ENCODE measurements at regions not wholly inside any gene's neighbourhood (a gene's known extent, or its start where the extent isn't known, plus 50 kb on each side); places are given as distances from the start of the nearest gene placed in this dataset.

DNA sequence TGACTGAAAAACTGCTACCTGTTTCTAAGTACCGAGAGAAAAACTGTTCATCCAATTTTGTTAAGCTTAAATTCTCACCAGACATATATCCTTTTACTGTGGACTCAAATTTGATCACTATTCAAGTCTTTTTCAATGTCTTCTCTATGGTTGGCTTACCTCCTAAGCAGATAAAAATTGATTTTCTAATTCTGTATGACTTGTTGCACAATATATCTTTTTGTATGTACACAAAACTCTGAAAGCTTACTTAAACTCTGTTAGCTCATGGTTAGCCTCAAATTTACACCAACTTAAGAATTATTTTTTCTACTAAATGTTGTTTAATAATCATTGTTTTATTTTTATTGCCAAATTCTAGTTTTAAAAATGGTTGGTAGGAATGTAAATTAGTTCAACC lies 715.4 kb downstream of the LTN1 start:
- Histone ChIP-seq H3K27ac (no peak overlapping the region), H3K4me3 (no peak overlapping the region)
- in situ Hi-C loops (cut with MboI; ENCODE audit: low pct_unique_long_range_greater_than_20kb in 2 of 9, low sequenced_read_pairs in 9 of 9, unreplicated experiment in 9 of 9) = no loop called here

DNA sequence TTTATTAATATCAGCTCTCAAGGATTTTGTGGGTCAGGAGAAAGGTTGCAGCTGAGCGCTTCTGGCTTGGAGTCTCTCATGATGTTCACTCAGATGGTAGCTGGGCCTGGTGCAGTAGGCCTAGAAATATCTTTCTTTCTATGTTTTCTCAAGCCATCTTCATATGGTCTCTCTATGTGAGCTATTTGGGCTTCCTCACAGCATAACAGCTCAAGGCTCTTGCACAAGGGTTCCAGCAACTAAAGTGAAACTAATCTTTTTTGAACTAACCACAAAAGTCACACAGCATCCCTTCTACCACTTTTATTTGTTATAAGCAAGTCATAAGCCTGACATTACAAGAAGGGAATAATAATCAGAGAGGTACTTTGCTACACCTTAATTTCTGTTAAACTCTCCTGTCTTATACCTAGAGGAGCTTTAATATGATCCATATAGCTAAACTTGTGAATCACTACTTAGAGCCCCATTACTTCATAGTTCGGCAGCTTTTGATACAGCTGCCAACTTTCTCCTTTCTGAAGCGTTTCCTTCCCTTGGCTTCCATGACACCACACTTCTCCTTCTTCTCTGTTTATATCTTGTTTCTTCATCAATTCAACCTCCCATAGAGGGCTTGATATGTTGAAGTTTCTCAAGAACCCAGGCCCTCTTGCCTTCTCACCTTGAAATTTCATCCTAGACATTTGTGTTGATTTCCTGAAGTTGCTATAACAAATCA lies 720.2 kb downstream of the LTN1 start:
- no peak for ATAC-seq (replicated peaks in 6 of 8)

More for the DNA sequence above, 715.4 kb downstream of the LTN1 start:
- no peak for ATAC-seq (replicated peaks in 6 of 8)
- H3K4me1 ChIP-seq (replicated peaks in 1 of 2) = peaks cover 0 to 1% of the 10 kb centered on the region in 2 donors
- 67 to 100% (median 80%) methylated on average over 1 of the region's 1 CpG; no CpG with 5 or more reads in 1 of the 10 experiments for WGBS, 10 experiments

DNA sequence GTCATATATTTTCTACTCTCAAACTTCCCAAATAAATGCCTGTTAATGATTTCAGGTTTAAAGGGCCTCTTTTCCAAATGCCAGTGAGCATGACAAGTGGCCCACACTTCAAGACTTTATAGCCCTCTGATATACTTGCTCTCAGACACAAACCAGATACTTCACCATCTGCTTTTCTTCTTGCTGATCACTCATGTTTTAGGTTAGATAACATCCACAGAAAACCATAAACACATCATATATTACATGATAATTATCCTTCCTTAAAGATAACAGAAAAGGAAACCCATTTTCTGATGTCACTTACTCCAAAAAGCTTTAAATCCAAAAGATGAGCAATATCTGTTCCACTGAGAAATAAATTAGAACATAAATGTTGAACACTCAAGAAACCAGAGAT lies 723.5 kb downstream of the LTN1 start:
- no peak overlapping the region for H3K4me3 ChIP-seq
- in situ Hi-C loops (cut with MboI; ENCODE audit: low pct_unique_long_range_greater_than_20kb in 2 of 9, low sequenced_read_pairs in 9 of 9, unreplicated experiment in 9 of 9) = no loop called here
- no peak overlapping the region for H3K27ac ChIP-seq
- no peak for ATAC-seq (replicated peaks in 6 of 8)
- H3K4me1 ChIP-seq (replicated peaks in 1 of 2) = no peaks in the 10 kb centered on the region

More for the DNA sequence above, 720.2 kb downstream of the LTN1 start:
- Histone ChIP-seq H3K4me3 (no peak overlapping the region), H3K27ac (no peak overlapping the region), H3K4me1 (replicated peaks in 1 of 2) (no peaks in the 10 kb centered on the region)
- WGBS, 10 experiments = 71 to 100% (median 95%) methylated on average over 1 to 3 of the region's 3 CpGs; no CpG with 5 or more reads in 2 of the 10 experiments
- in situ Hi-C loops (cut with MboI; ENCODE audit: low pct_unique_long_range_greater_than_20kb in 2 of 9, low sequenced_read_pairs in 9 of 9, unreplicated experiment in 9 of 9) = no loop called here

DNA sequence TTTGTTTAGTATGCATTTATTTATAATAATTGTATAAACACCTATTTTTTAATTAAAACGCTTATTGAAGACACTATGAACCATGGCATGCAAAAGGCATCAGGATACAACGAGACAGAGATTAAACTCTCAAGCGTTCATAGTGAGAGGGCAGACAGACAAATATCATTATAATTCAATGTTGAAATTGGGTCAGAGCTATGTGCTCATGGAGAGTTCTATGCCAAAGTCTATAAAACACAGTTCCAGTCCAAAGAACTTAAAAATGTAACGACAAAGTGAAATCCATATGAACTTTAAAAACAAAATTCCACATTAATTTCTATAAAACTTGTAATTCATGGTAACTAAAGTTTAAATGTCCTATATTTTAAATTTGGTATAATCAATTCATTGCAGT lies 724.0 kb downstream of the LTN1 start:
- ATAC-seq (replicated peaks in 6 of 8) = no peak
- Histone ChIP-seq H3K4me3 (no peak overlapping the region), H3K27ac (no peak overlapping the region), H3K4me1 (replicated peaks in 1 of 2) (no peaks in the 10 kb centered on the region)
- WGBS, 10 experiments = 12 to 98% (median 85%) methylated on average over 2 to 4 of the region's 4 CpGs
- in situ Hi-C loops (cut with MboI; ENCODE audit: low pct_unique_long_range_greater_than_20kb in 2 of 9, low sequenced_read_pairs in 9 of 9, unreplicated experiment in 9 of 9) = no loop called here

DNA sequence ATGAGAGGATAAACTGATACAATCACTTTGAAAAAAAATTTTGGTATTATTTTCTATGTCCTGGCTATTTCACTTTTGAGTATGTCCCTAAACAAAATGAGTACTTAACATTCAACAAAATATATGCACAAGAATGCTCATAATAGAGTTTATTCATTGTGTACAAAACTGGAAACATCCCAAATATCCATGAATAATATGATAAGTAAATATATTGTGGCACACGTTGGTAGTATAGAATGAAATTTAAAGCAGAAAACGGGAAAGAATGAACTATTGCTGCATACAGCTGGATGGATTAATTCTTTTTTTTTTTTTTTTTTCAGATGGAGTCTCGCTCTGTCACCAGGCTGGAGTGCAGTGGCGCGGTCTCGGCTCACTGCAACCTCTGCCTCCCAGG lies 725.2 kb downstream of the LTN1 start:
- H3K4me3 ChIP-seq = no peak overlapping the region
- H3K4me1 ChIP-seq (replicated peaks in 1 of 2) = no peaks in the 10 kb centered on the region
- 0 to 100% (median 80%) methylated on average over 2 to 6 of the region's 6 CpGs for WGBS, 10 experiments
- in situ Hi-C loops (cut with MboI; ENCODE audit: low pct_unique_long_range_greater_than_20kb in 2 of 9, low sequenced_read_pairs in 9 of 9, unreplicated experiment in 9 of 9) = no loop called here
- ATAC-seq (replicated peaks in 6 of 8) = no peak
- no peak overlapping the region for H3K27ac ChIP-seq

DNA sequence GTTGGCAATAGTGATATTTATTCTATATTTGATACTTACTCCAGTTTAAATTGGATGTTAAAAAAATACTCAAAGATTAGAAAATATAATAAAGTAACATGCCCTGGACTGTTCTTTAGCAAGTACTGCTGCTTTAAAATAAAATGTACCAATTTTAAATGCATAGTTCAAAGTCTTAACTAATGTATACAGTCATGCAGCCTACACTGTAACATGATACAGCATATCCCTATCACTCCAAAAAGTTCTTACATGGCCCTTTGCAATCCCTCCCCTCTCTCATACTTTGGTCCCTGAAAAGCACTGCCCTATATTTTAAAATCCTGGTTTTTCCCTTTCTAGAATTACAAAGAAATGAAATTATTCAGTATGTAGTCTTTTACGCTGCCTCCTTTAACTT lies 726.6 kb downstream of the LTN1 start:
- Histone ChIP-seq H3K4me3 (no peak overlapping the region), H3K4me1 (replicated peaks in 1 of 2) (no peaks in the 10 kb centered on the region), H3K27ac (no peak overlapping the region)
- WGBS, 10 experiments = 86 to 100% (median 100%) methylated on average over 1 of the region's 1 CpG; no CpG with 5 or more reads in 2 of the 10 experiments
- ATAC-seq (replicated peaks in 6 of 8) = no peak
- in situ Hi-C loops (cut with MboI; ENCODE audit: low pct_unique_long_range_greater_than_20kb in 2 of 9, low sequenced_read_pairs in 9 of 9, unreplicated experiment in 9 of 9) = no loop called here

DNA sequence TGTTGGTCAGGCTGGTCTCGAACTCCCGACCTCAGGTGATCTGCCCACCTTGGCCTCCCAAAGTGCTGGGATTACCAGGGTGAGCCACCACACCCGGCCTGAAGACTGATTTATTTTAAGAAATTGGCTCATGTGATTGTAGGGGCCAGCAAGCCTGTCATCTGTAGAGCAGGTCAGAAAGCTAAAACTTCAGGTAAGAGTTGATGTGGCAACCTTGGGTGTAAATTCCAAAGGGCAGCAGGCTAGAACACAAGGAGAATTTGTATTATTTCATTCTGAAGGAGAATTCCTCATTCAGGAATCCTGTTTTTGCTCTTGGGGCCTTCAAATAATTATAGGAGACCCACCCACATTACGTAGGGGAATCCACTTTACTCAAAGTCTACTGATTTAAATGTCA lies 728.7 kb downstream of the LTN1 start:
- H3K4me1 ChIP-seq (replicated peaks in 1 of 2) = no peaks in the 10 kb centered on the region
- ATAC-seq (replicated peaks in 6 of 8) = no peak
- no peak overlapping the region for H3K4me3 ChIP-seq
- in situ Hi-C loops (cut with MboI; ENCODE audit: low pct_unique_long_range_greater_than_20kb in 2 of 9, low sequenced_read_pairs in 9 of 9, unreplicated experiment in 9 of 9) = no loop called here
- H3K27ac ChIP-seq = no peak overlapping the region
- 63 to 100% (median 94%) methylated on average over 1 to 4 of the region's 4 CpGs; no CpG with 5 or more reads in 1 of the 10 experiments for WGBS, 10 experiments

DNA sequence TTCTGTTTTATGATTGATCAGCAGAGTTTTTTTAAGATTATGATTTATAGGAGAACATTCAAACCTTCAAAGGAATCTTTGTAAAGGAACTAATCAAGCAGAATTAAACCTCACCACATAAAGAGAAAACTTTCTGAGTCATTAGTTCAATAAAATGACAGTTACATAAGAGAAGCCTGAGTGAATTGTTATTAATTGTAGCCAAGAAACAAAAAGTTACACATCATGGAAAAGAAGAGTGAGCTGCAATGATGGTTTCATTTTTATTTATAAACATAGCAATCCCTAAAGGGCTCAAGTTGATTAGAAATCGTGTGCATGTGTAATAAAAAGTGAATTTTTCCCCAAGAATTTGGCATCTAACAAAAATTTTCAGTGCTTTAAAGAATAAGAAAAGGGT lies 731.4 kb downstream of the LTN1 start:
- WGBS, 10 experiments = 0 to 67% (median 23%) methylated on average over 1 of the region's 1 CpG; no CpG with 5 or more reads in 3 of the 10 experiments
- Histone ChIP-seq H3K27ac (no peak overlapping the region), H3K4me1 (replicated peaks in 1 of 2) (peaks cover 0 to under 1% of the 10 kb centered on the region in 2 donors), H3K4me3 (no peak overlapping the region)
- in situ Hi-C loops (cut with MboI; ENCODE audit: low pct_unique_long_range_greater_than_20kb in 2 of 9, low sequenced_read_pairs in 9 of 9, unreplicated experiment in 9 of 9) = no loop called here
- no peak for ATAC-seq (replicated peaks in 6 of 8)

DNA sequence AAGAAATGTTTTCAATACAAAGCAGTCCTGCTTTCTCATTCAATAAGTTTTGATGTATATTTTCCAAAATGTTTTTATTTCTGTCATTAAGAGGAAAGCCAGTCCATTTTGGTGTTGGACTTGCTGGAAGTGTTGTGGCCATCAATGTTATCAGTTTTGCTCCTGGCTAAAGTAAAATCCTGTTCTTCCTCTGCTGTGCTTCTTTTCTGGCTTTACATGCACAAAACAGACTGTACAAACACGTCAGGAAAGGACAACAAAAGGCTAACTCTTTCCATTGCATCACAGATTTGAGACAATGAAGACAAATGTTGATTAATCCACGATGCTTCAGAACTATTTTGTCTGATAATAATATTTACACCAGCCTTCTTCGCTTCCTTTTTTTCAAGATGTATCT lies 735.4 kb downstream of the LTN1 start:
- 39 to 80% (median 68%) methylated on average over 1 to 3 of the region's 3 CpGs for WGBS, 10 experiments

DNA sequence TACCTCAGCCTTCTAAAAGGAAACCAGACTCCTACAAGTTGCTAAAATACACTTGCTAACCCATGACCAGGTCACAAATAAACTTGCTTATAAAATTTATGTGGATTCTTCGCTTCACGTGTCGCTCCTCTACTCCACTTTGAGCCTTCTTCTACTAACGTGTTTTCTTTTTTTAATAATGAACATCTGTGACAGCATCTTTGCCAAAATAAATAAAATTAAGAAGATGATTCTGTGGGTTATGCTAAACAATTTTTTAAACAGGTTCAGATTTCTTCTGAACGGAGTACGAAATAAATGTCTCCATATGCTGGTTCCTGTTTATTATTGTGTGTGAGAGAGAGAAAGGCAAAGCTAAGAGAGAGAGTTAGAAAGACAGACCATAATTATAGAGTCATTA lies 735.8 kb downstream of the LTN1 start:
- H3K4me3 ChIP-seq = no peak overlapping the region
- H3K4me1 ChIP-seq (replicated peaks in 1 of 2) = peaks cover 0 to 2% of the 10 kb centered on the region in 2 donors
- no peak overlapping the region for H3K27ac ChIP-seq
- WGBS, 10 experiments = 24 to 94% (median 82%) methylated on average over 2 to 6 of the region's 6 CpGs
- ATAC-seq (replicated peaks in 6 of 8) = no peak
- in situ Hi-C loops (cut with MboI; ENCODE audit: low pct_unique_long_range_greater_than_20kb in 2 of 9, low sequenced_read_pairs in 9 of 9, unreplicated experiment in 9 of 9) = no loop called here

More for the DNA sequence above, 735.4 kb downstream of the LTN1 start:
- H3K4me3 ChIP-seq = no peak overlapping the region
- no peak overlapping the region for H3K27ac ChIP-seq
- no peak for ATAC-seq (replicated peaks in 6 of 8)
- H3K4me1 ChIP-seq (replicated peaks in 1 of 2) = peaks cover 0 to 2% of the 10 kb centered on the region in 2 donors
- in situ Hi-C loops (cut with MboI; ENCODE audit: low pct_unique_long_range_greater_than_20kb in 2 of 9, low sequenced_read_pairs in 9 of 9, unreplicated experiment in 9 of 9) = no loop called here

DNA sequence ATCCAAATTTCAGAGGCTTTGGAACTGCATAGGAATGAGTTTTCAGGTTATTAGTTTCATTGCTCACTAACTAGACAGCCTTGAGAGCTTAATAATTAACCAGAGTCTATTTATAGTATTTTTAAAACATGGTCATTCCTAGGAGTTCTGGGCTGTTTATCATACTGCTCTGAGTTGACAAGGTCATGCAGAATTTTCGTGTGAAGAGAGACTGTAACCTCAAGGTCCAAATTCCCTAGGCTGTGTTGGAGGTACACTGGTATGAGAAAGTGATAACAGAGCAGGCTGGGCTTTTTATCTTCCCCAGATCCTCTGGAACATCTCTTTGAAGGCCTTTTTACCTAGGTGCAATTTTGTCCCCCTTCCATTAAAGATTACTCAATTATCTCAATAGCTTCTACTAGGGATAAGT lies 736.3 kb downstream of the LTN1 start:
- WGBS, 10 experiments = 0 to 60% (median 28%) methylated on average over 1 of the region's 1 CpG; no CpG with 5 or more reads in 6 of the 10 experiments
- in situ Hi-C loops (cut with MboI; ENCODE audit: low pct_unique_long_range_greater_than_20kb in 2 of 9, low sequenced_read_pairs in 9 of 9, unreplicated experiment in 9 of 9) = no loop called here
- H3K4me1 ChIP-seq (replicated peaks in 1 of 2) = peaks cover 0 to 2% of the 10 kb centered on the region in 2 donors
- H3K4me3 ChIP-seq = no peak overlapping the region
- H3K27ac ChIP-seq = no peak overlapping the region
- ATAC-seq (replicated peaks in 6 of 8) = peak in 1 of 8 experiments; percentile 15

DNA sequence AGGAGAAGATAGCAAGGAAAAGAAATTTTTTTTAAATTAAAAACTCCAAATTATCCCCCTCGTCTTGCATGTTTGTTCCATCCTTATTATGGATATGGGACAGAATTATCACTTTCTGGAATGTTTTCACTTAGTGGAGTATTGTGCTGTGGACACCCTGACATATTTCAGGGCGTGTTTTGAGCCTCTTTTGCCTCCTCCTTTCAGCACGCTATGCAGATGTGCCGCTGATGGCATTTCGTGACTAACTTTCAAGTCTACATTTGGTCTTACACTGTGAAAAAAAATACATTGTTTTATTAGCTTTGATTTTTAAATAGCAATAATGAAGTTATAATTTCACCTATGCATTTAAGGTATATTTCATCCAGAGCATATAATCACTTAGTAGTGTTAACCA lies 738.7 kb downstream of the LTN1 start:
- in situ Hi-C loops (cut with MboI; ENCODE audit: low pct_unique_long_range_greater_than_20kb in 2 of 9, low sequenced_read_pairs in 9 of 9, unreplicated experiment in 9 of 9) = no loop called here
- no peak overlapping the region for H3K4me3 ChIP-seq
- 0 to 100% (median 75%) methylated on average over 1 to 5 of the region's 5 CpGs; no CpG with 5 or more reads in 2 of the 10 experiments for WGBS, 10 experiments
- no peak overlapping the region for H3K27ac ChIP-seq
- peaks cover 0 to 2% of the 10 kb centered on the region in 2 donors for H3K4me1 ChIP-seq (replicated peaks in 1 of 2)
- ATAC-seq (replicated peaks in 6 of 8) = peak in 3 of 8 experiments; percentile 42 to 93 (median 92)

DNA sequence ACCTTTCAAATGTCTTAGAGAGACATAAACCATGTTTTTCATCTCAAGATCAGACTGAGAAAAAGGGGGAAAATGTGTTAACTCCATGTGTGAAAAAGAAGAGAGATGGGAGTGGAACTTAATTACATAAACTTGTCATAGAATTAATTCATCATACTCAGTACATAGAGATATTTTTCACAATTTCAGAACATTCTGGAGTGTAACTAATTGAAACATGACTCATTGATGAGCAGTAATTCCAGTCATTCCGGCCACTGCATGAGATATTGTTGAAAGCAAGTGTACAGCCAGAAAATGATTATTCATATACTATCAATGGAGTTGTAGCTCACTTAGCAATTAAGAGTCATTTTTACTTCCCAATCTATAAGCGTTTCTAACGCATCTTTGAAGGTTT lies 739.3 kb downstream of the LTN1 start:
- Histone ChIP-seq H3K27ac (no peak overlapping the region), H3K4me3 (no peak overlapping the region), H3K4me1 (replicated peaks in 1 of 2) (peaks cover 0 to 2% of the 10 kb centered on the region in 2 donors)
- peak in 7 of 8 experiments; percentile 58 to 76 (median 71) for ATAC-seq (replicated peaks in 6 of 8)
- in situ Hi-C loops (cut with MboI; ENCODE audit: low pct_unique_long_range_greater_than_20kb in 2 of 9, low sequenced_read_pairs in 9 of 9, unreplicated experiment in 9 of 9) = no loop called here
- 0 to 100% (median 82%) methylated on average over 1 to 3 of the region's 3 CpGs; no CpG with 5 or more reads in 1 of the 10 experiments for WGBS, 10 experiments

DNA sequence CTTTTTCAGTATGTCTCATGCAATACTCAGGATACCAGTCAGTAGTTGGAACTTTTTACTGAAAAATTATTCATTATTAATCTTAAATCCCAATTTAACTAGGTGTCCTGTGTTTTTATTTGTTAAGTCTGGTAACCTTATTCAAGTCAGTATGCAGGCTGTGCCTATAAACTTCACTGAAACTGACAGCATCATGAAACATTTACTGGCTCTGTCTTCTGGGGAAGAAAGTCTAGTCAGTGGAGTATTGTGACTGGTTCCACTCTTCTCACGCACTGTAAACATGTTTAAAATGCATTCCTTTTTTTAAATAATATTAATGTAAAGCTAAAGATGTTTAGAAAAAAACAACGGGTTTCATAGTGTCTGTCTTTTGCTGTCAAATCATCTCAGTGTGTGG lies 739.7 kb downstream of the LTN1 start:
- peak in 6 of 8 experiments; percentile 10 to 46 (median 42) for ATAC-seq (replicated peaks in 6 of 8)
- Histone ChIP-seq H3K4me3 (no peak overlapping the region), H3K4me1 (replicated peaks in 1 of 2) (peaks cover 0 to 2% of the 10 kb centered on the region in 2 donors), H3K27ac (no peak overlapping the region)
- in situ Hi-C loops (cut with MboI; ENCODE audit: low pct_unique_long_range_greater_than_20kb in 2 of 9, low sequenced_read_pairs in 9 of 9, unreplicated experiment in 9 of 9) = no loop called here
- 0 to 100% (median 77%) methylated on average over 1 to 2 of the region's 2 CpGs for WGBS, 10 experiments

Data from motor neuron (in vitro differentiated cells).